DMS79 treated with DMSO at 0.1 percent for 48 hours (cell line): ENCODE measurements at regions not wholly inside any gene's neighbourhood (a gene's known extent, or its start where the extent isn't known, plus 50 kb on each side); places are given as distances from the start of the nearest gene placed in this dataset.

Experiments
- DNase-seq: peaks from one replicate; lab custom pipeline; 2025; lab: John Stamatoyannopoulos, UW

DNA sequence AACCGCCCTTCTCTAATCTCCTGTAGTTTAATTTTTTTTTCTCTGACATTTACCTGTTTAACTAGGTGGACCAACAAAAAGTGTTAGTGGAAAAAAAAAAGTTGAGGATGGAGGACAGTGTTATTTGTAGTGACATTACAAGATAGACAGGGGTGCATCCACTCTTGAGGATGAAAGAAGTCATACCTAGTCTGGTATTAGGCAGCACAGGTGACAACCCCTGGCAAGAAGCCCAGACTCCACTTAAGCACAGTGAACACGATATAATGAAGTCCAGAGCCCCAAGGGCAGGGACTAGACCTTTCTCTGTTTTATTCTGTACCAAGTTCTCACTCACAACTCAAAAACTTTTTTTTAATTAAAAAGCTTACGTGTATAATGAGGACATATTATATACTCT lies 268.4 kb downstream of the GPR37 start:
- peak; percentile 4 for DNase-seq

DNA sequence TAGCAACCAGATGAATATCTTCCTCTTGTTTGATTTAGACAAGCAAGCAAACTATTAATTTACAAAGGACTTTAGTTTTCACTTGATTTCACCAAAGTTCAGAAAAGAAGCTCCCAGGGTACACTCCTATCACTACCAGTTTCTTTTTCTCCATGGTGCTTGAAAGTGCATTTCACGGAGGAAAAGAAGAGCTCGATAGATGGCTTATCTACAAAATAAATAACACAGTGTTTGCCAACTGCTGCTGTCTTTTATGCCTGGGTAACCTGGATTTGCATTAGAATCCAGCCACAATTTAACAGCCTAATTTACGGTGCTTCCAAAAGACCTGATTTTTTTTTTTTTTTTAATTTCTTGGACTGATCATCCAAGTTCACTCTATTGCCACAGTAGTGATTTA lies 275.7 kb downstream of the GPR37 start:
- DNase-seq = no peak

DNA sequence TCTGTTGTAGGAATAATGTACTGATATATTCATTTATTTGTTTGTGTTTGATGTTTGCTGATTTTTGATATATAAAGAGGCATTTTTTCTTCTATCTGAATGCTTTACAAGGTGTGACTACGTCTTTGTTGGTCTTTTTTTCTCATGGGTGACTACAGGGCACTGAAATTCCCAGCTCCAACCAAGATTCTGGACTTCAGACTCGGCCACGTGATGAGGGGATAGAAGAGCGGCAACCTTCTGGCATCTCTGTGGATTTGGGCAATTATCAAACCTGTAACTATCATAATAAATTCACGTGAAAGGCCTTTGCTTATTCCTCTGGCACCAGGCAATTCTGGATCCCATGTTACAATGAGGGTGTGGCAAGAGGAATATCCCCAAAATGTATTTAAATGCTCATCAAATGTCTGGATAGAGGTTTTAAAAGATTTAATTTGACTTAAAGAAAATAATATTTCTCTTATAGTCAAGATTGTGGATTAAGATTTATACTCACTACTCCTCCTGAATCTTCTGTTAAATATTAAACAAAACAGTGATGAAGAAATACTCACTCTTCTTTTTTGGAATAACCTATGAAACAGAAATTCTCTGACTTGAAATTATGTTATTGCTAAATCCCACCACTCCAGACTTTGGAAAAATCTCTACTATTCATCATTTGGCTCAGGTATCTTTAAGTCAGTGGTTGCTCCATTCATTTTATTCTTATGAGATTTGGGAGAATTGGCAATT lies 276.3 kb downstream of the GPR37 start:
- DNase-seq = no peak

DNA sequence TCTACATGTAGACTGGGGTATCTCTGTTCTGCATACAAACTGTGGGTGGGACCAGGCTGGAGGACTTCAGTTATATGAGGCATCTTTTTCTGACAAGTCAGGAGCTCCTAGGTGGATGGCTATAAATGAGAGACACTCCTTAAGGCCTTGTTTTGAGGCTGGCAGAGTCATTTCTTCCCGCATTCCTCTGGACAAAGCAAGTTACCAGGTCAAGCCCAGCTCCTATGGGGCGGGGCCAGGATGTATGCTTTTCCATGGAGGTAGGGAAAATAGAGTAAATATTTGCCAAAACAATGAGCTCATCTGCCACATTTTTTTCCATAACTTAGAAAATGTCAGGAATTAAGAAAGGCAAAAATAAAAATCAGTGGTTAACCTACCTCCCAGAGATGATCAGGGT lies 283.4 kb downstream of the GPR37 start:
- no peak for DNase-seq

DNA sequence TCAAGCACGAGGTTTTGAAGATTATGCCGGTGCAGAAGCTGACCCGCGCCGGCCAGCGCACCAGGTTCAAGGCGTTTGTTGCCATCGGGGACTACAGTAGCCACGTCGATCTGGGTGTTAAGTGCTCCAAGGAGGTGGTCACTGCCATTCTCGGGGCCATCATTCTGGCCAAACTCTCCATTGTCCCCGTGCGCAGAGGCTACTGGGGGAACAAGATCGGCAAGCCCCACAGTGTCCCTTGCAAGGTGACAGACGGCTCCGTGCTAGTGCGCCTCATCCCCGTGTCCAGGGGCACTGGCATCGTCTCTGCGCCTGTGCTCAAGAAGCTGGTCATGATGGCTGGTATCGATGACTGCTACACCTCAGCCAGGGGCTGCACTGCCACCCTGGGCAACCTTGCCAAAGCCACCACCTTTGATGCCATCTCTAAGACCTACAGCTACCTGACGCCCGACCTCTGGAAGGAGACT lies 284.7 kb downstream of the GPR37 start:
- DNase-seq = no peak

DNA sequence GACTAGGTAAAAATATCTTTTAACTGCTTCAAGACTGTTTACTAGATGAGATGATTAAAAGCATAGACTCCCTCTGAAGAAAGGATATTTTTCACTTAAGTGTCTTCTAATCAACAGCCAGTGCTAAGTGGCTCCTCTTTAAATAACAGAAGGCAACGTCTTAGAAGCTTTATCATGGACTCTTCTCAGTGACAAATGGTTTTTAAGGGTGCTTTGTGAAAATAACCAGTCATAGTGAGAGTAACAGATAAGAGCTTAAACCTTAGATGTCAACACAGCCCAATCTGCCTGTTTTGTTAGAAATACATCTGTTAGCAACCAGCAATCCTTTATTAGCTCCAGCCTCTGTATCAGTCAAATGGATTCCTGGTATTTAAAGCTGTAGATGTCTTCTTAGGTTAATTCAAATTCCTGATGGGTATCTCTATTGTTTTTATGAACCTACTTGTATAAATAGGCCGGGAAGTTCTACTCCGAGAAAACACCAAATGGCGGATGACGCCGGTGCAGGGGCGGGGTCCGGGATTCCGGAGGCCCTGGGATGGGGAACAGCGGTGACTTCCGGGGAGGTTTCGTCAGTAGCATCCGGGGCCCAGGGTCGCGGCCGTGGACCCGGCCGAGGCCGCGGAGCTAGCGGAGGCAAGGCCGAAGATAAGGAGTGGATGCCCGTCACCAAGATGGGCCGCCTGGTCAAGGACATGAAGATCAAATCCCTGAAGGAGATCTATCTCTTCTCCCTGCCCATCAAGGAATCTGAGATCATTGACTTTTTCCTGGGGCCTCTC lies 285.4 kb downstream of the GPR37 start:
- DNase-seq = no peak

DNA sequence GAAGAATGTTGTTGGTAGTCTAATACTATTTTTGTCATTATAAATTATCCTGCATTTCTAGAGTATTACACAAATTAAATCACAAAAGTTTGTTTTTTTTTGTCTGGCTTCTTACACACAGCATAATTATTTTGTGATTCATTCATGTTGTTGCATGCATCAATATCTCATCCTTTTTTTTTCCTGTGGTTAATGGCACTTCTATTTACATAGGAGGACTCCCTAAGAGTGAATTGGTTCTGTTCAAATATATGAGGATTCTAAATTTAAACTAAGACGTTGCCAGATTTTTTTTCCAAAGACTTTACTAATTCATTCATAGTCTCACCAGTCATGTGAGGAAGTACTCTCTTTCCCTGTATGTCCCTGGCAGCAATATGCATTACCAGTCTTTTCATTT lies 303.3 kb downstream of the GPR37 start:
- DNase-seq = no peak

DNA sequence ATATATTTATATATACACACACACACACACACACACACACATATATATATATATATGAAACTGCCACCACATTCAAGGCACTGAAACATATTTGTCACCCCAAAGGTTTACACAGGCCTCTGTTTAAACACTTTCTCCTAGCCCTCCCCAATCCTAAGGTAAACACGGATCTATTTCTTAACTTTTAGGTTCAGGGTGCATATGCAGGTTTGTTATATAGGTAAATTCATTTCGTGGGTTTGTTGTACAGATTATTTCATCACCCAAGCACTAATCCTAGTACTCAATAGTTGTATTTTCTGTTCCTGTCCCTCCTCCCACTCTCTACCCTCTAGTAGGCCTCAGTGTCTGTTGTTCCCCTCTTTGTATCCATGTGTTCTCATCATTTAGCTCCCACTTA lies 305.0 kb downstream of the GPR37 start:
- no peak for DNase-seq

DNA sequence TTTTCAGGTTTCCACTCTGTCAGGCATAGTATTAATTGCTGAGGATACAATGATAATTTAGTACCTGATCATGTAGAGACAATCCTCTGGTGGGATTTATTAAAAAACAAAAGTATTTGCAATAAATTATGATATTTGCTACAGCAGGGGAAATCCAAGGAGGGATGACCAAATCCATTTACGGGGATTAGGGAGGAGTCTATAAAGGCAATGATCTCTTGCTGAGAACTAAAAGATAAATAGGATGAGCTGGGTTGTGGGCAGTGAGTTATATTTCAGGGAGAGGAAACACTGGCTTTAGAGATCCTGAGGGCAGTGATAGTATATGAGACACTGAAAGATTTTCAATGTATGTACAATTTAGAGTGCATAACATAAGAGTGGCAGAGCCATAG lies 305.5 kb downstream of the GPR37 start:
- DNase-seq = no peak

DNA sequence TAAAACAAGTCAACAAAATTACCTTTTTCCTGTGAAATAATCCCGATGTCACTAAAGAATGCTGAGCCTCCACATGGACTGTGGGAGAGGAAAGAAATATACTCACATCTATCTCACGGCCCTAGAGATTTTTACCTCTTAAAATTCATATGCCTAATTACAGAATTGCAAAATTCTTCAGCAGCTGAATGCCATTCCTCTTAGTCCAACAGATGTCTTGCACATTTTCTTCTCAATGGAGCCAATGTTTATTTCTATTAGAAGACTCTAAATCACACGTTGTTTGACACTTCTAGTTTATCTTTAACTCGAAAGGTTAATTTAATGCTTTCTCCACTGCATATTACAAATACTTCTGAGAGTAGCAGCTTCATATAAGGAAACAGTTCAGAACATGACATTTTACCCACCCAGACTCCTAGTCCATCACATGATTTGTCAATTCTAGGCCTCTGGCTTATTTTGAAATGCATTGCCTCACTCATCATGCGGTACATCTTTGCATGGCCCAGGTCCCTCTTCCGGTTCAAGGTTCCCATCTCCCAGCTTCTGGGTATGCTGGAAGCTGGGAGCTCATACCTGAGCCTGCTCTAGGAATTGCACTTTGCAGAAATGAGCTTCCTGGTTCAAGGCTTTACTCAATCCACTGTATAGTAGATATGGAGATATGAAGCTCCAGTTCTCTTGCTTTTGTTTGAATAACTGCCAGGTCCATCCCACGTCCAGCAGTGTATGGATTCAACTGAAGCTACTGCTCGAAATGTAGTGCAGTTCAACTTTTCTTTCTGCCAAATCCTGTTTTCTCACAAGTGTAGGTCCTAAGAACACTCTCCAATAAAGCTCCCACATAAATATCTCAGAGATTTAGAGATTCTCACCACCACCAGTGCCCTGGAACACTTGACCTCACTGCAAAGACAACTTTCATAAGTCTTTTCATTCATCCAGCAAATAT lies 306.2 kb downstream of the GPR37 start:
- no peak for DNase-seq

DNA sequence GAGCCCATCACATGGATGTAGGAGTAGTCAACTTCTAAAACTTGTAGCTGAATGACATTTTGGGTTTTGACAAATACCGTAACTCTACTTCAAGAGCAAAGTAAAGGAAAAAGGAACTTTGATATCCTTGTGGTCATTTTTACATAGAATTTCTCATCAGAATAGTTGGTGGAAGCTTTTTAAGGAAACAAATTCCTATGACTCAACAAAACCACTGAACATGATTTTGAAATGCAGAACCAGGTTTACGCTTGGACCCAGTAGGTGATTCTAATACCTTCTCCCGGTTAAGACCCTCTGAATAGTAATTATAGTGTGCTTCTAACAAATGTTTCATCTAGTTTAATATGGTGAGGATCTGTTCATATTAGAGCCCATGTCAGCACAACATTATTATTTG lies 307.8 kb downstream of the GPR37 start:
- no peak for DNase-seq

DNA sequence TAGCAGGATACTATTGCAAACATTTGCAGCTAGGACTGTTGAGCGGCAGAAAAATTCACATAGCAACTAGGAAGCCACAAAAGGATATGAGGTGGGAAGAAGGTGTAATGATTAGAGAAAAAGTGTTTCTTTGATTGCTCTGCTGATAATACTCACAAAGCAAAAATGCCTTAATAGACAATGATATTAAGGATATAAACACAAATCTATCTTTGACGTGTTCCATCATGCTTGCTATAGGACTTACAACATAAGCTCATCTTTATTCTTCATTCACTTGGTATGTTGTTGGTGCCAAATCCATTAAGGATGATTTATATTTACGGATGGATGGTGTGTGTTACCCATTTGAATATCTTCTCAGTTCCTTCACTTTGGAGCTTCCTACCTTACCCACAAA lies 309.3 kb downstream of the GPR37 start:
- DNase-seq = no peak

DNA sequence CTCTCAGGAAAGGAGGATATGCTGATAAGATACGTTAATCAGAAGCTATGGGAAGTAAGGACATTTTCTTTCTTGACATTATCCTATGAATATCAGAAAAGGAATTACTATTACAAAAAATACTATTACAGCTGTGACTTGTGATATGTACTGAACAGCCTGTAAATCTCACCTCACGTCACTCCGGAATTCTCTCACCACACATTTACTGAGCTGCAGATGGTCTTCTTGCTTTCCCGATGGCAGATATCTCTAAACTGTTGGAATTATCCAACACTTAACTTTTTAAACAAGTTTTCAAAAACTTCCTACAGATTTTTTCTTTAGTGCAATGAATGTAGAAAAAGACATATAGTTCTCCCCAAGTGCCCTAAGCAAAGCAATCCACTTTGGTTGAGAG lies 313.4 kb downstream of the GPR37 start:
- DNase-seq = no peak

DNA sequence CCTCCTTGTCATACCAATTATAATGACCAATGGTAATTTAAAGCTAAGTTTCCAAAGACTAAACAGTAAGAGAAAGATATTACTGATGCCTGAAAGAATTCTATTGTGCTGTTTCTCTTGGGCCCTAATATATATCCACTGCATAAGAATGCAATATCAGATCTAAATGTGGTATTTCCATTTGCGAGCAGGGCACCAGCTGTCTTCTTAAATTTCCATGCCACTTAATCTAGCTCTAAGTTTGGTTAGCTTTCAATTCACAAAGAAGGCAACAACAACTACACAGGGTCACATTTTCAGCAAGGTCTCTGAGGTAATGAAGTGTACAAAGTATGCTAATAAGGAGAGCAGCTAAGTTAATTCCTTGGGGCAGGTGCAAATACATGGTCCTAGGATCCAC lies 315.7 kb downstream of the GPR37 start:
- no peak for DNase-seq

DNA sequence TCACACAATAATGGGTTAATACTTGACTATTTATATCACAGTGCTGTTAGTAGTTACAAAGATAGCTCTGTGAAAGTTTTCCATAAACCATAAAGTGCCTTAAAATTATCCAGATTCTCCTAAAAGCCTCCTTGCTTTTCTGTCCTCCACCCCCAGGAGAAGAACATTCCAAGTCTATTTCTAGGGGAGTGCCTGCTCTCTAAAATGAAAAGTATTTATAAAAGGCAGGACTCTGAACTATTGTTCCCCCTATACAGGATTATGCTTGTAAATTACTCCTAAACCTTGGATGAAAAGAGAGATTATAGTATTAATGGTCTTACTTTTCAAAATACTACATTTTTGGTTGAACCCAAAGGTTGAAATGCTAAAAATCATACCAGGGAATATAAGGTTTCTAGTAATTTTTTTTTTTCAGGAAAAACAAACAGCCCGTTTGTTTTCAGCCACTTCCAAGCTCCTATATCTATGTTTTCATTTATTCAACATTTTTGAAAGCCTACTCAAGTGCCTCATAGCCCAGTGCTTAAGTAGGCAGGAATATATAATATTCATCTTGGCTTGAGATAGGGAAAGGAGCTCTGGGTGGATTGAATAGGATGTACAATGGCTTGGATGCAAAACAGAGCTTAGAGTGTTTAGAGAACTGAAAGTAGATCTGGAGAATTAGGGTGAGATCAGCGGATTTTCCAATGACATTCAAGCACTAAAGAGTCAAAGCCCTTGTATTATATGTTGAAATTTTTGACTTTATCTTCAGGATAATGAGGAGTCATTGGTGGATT lies 320.7 kb downstream of the GPR37 start:
- DNase-seq = no peak

DNA sequence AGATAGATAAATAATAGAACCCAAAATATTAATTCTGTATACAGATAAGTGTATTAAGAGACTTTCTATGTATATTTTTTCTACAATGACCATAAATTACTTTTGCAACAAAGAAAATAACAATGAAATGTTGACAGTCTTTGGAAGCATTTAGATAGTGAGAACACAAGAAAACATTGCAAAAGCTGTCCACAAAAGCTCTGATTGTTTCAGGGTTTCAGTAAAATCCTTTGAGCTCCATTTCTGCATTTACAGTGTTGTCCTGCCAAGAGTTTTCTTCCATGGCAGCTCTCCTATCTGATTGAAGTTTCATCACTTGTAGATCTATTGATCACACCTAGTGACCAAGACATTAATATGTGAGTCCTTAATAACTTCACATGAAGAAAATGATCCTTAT lies 321.8 kb downstream of the GPR37 start:
- DNase-seq = no peak

DNA sequence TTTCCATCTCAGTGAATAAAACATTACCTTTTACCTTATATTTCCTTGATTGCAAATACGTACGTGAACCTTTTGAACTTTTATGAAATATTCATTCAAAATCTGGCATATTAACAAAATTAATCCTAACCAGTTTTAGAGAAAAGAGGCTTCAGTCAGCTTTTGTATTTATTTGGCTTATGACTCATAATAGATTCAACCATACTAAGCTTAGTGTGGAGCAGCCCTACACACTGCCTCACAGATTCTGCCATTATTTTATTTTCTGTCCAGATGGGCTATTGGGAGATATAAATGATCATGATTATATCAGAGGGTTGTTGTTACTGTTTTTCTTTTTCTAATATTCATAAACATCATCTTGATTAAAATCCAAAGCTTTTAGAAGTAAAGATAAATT lies 325.5 kb downstream of the GPR37 start:
- DNase-seq = no peak

DNA sequence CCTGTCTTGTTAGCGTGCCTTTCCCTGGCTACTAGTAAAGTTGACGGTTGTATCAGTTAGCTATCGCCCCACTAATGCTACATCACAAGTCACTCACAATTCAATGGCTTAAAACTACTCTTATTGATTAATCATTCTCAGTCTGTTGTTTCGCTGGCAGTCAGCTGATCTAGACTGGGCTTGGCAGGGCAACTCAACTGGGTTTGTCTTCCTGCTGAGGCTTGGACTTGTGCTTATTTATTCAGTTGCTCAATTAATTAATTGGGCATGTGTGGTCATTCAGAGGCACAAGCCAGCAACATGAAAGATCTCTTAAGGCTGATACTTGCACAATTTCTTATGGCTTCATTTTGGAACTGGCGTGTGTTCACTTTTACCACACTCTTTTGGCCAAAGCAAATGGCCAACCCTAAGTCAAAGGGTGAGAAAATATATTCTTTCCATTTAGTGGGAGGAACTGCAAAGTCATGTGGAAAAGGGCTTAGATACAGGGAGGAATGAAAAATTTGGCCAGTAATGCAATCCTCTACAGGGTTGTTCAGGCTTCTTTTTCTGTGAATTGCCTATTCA lies 333.5 kb downstream of the GPR37 start:
- DNase-seq = no peak

DNA sequence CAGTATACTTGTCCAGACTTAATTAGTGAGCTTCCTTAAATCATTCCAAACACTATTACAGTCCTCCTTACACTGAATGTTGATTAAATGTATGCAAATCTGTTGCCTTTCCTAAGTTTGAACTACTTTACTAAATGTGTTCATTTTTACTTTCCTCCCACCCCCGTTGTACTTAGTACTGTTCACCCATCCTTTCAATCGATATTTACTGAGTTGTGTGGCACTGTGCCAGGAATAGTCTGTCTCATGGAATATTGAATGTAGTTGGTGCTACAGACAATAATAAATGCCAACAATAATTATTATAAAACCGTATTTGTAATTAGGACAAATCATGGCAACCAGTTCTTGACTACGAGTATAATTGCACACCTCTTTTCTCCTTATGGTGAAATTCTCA lies 335.7 kb downstream of the GPR37 start:
- DNase-seq = no peak

DNA sequence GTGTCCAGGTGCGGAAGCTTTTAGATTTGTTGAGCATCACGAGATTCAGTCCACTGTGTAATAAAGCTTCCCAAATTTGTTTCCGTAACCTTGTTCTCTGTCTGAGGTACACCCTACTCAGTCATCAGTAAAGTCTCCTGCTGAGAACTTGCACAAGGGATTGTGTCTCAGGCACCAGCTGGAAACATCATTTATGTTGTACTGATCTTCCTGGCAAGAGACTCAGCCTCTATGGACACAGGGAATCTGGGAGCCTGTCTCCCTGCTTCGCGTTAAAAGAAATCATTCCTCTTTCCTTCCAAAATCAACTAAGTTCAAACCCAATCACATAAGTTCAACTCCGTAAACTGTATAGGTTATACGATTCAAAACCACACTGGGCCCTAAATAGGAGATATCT lies 336.8 kb downstream of the GPR37 start:
- DNase-seq = no peak

DNA sequence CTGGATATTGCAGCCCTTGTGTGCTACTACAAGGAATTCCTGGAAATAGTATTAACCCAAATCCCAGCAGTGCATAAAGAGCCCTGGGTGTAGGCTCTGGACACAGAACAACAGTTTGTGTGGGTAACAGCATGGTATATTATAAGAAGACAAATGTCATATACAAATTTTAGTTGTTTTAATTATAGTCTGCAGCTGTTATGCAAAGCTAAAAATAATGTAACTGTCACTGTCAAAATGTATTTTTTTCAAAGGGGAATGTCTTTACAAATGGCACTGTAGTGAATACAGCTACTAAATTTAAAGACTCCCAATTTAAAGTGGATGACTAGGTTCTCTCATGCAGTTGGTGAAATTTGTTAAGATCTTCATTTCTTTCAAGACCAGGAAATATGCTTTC lies 339.0 kb downstream of the GPR37 start:
- no peak for DNase-seq
